ENCODE measurements at regions not wholly inside any gene's neighbourhood (a gene's known extent, or its start where the extent isn't known, plus 50 kb on each side); places are given as distances from the start of the nearest gene placed in this dataset.

GRCh38 chr13:109384491-109385241, 401.7 kb downstream of the IRS2 start:
- H3K4me3 ChIP-seq = no peak overlapping the region
- H3K9ac ChIP-seq (ENCODE audit: low read depth in 2 of 2, low read length in 2 of 2) = no peak overlapping the region
- no peaks in the 10 kb centered on the region for H3K36me3 ChIP-seq
- DNase-seq = no peak
- H3K4me1 ChIP-seq = no peaks in the 10 kb centered on the region
- TF ChIP-seq CTCF (IDR thresholded peaks at IDR 0.05) = no peak
- intact Hi-C loops (cut with DNase I) = no loop called here
- no peaks in the 10 kb centered on the region for H3K27me3 ChIP-seq
- no peaks in the 10 kb centered on the region for H3K9me3 ChIP-seq
- no peak overlapping the region for H3K27ac ChIP-seq

- intact Hi-C loops (cut with DNase I) = no loop called here
These were observed 402.7 kb downstream of the IRS2 start for GRCh38 chr13:109383683-109384082.

GRCh38 chr13:109381546-109382180, 404.7 kb downstream of the IRS2 start:
- no peak for DNase-seq
- no peak for TF ChIP-seq CTCF (IDR thresholded peaks at IDR 0.05)
- no peaks in the 10 kb centered on the region for H3K9me3 ChIP-seq
- no peak overlapping the region for H3K27ac ChIP-seq
- H3K4me1 ChIP-seq = no peaks in the 10 kb centered on the region
- intact Hi-C loops (cut with DNase I) = no loop called here
- no peaks in the 10 kb centered on the region for H3K27me3 ChIP-seq
- no peak overlapping the region for H3K4me3 ChIP-seq
- H3K9ac ChIP-seq (ENCODE audit: low read depth in 2 of 2, low read length in 2 of 2) = no peak overlapping the region
- no peaks in the 10 kb centered on the region for H3K36me3 ChIP-seq

More at GRCh38 chr13:109383683-109384082, 402.7 kb downstream of the IRS2 start:
- Histone ChIP-seq H3K9ac (ENCODE audit: low read depth in 2 of 2, low read length in 2 of 2) (no peak overlapping the region), H3K36me3 (no peaks in the 10 kb centered on the region), H3K9me3 (no peaks in the 10 kb centered on the region), H3K27me3 (no peaks in the 10 kb centered on the region), H3K4me3 (no peak overlapping the region), H3K4me1 (no peaks in the 10 kb centered on the region), H3K27ac (no peak overlapping the region)
- no peak for TF ChIP-seq CTCF (IDR thresholded peaks at IDR 0.05)
- no peak for DNase-seq

GRCh38 chr13:109380457-109380856, 405.9 kb downstream of the IRS2 start:
- Histone ChIP-seq H3K9me3 (no peaks in the 10 kb centered on the region), H3K27ac (no peak overlapping the region), H3K27me3 (no peaks in the 10 kb centered on the region), H3K4me1 (no peaks in the 10 kb centered on the region), H3K4me3 (no peak overlapping the region), H3K9ac (ENCODE audit: low read depth in 2 of 2, low read length in 2 of 2) (no peak overlapping the region), H3K36me3 (no peaks in the 10 kb centered on the region)
- DNase-seq = no peak
- no peak for TF ChIP-seq CTCF (IDR thresholded peaks at IDR 0.05)
- intact Hi-C loops (cut with DNase I) = no loop called here

GRCh38 chr13:109379930-109380329, 406.5 kb downstream of the IRS2 start:
- Histone ChIP-seq H3K4me1 (no peaks in the 10 kb centered on the region), H3K27me3 (no peaks in the 10 kb centered on the region), H3K4me3 (no peak overlapping the region), H3K9ac (ENCODE audit: low read depth in 2 of 2, low read length in 2 of 2) (no peak overlapping the region), H3K27ac (no peak overlapping the region), H3K36me3 (no peaks in the 10 kb centered on the region), H3K9me3 (no peaks in the 10 kb centered on the region)
- no peak for TF ChIP-seq CTCF (IDR thresholded peaks at IDR 0.05)
- intact Hi-C loops (cut with DNase I) = no loop called here
- no peak for DNase-seq
